Amygdala (tissue), 56 donors: ENCODE measurements at regions not wholly inside any gene's neighbourhood (a gene's known extent, or its start where the extent isn't known, plus 50 kb on each side); places are given as distances from the start of the nearest gene placed in this dataset.

Source experiments
- DNase-seq, 56 donors: peaks; one replicate each; lab custom pipeline; 2025; lab: John Stamatoyannopoulos, UW

- DNase-seq = no peak
These were observed 212.4 kb upstream of the ADAMTS9 start for GRCh38 chr3:64900156-64900555.

GRCh38 chr3:64898941-64899340, 211.1 kb upstream of the ADAMTS9 start:
- DNase-seq = no peak

GRCh38 chr3:64895991-64896895, 208.4 kb upstream of the ADAMTS9 start:
- no peak for DNase-seq

GRCh38 chr3:64895106-64895990, 207.5 kb upstream of the ADAMTS9 start:
- no peak for DNase-seq

- no peak for DNase-seq
These were observed 206.2 kb upstream of the ADAMTS9 start for GRCh38 chr3:64894006-64894405.

GRCh38 chr3:64892671-64893309, 205.0 kb upstream of the ADAMTS9 start:
- no peak for DNase-seq

- DNase-seq = no peak
These were observed 203.2 kb upstream of the ADAMTS9 start for GRCh38 chr3:64891021-64891420.

GRCh38 chr3:64890466-64890865, 202.7 kb upstream of the ADAMTS9 start:
- DNase-seq = no peak

- no peak for DNase-seq
These were observed 202.2 kb upstream of the ADAMTS9 start for GRCh38 chr3:64890006-64890405.

GRCh38 chr3:64888840-64889392, 201.1 kb upstream of the ADAMTS9 start:
- no peak for DNase-seq

GRCh38 chr3:64888165-64888564, 200.4 kb upstream of the ADAMTS9 start:
- DNase-seq = no peak

GRCh38 chr3:64885055-64885454, 197.3 kb upstream of the ADAMTS9 start:
- no peak for DNase-seq

GRCh38 chr3:64884536-64884935, 196.7 kb upstream of the ADAMTS9 start:
- no peak for DNase-seq

GRCh38 chr3:64880916-64881315, 193.1 kb upstream of the ADAMTS9 start:
- no peak for DNase-seq

GRCh38 chr3:64878362-64878761, 190.6 kb upstream of the ADAMTS9 start:
- DNase-seq = no peak

- DNase-seq = no peak
These were observed 185.6 kb upstream of the ADAMTS9 start for GRCh38 chr3:64873400-64873799.

- no peak for DNase-seq
These were observed 184.5 kb upstream of the ADAMTS9 start for GRCh38 chr3:64872345-64872744.

- DNase-seq = no peak
These were observed 184.0 kb upstream of the ADAMTS9 start for GRCh38 chr3:64871834-64872249.

- no peak for DNase-seq
These were observed 183.3 kb upstream of the ADAMTS9 start for GRCh38 chr3:64870876-64871646.

GRCh38 chr3:64867224-64867623, 179.4 kb upstream of the ADAMTS9 start:
- no peak for DNase-seq
